GM12878 (cell line): ENCODE measurements at regions not wholly inside any gene's neighbourhood (a gene's known extent, or its start where the extent isn't known, plus 50 kb on each side); places are given as distances from the start of the nearest gene placed in this dataset.

ENCODE experiments used
- ATAC-seq: fragments of 200-7000 bp; cut with Tn5 transposase; 3 replicates; pipeline ENCODE4 v1.9.1; 2020; ENCODE audit warnings: mild to moderate bottlenecking, moderate library complexity
- BruUV-seq: library from RNA; stranded (reverse); fragments of 400-500 nt; replicated peaks from 2 replicates; lab custom pipeline; 2021; lab: Mats Ljungman, UMichigan
- CTCF ChIA-PET: fragments of 300-600 bp; sonication (Branson Sonifier 250); formaldehyde crosslinking; extraction: SDS; loops from one replicate; lab custom pipeline; 2021; ENCODE audit warnings: inconsistent platforms; lab: Yijun Ruan, JAX
- POLR2A ChIA-PET: fragments of 350-600 bp; formaldehyde crosslinking; extraction: SDS; loops from one replicate; lab custom pipeline; 2021; ENCODE audit warnings: inconsistent platforms; lab: Charles Lee
- RAD21 ChIA-PET: fragments of 300-600 bp; sonication (Branson Sonifier 250); formaldehyde crosslinking; loops from one replicate; lab custom pipeline; 2023; ENCODE audit warnings: antibody characterized with exemption; ENCODE audit not compliant: unreplicated experiment; lab: Charles Lee
- SMC1A ChIA-PET: fragments of 300-600 bp; sonication (Branson Sonifier 250); formaldehyde crosslinking; loops from one replicate; lab custom pipeline; 2023; ENCODE audit not compliant: unreplicated experiment, uncharacterized antibody; lab: Charles Lee
- DNase-seq: peaks from one replicate; pipeline ENCODE4 v3.0.0-alpha.2; 2011; ENCODE audit warnings: low read depth, low spot score
- FAIRE-seq: peaks from 3 replicates; lab custom pipeline; 2011; peaks lifted over from hg19 to GRCh38; lab: Jason Lieb, UNC
- H2AFZ ChIP-seq: 2 replicates; pipeline ENCODE4 v1.6.0; 2011; ENCODE audit warnings: low read depth, low read length, control low read depth; ENCODE audit not compliant: control insufficient read depth
- H3K27ac ChIP-seq: 2 replicates; pipeline ENCODE4 v1.5.1; 2011; ENCODE audit warnings: control low read depth; ENCODE audit not compliant: control insufficient read depth, insufficient read depth
- H3K27me3 ChIP-seq, 2 experiments: replicated peaks in 1 of 2; 2 replicates each; pipeline versions ENCODE4 v1.6.0 to v1.6.1; 2011; ENCODE audit warnings: low read length in 1 of 2; ENCODE audit not compliant: control insufficient read depth in 2 of 2, insufficient read depth in 2 of 2
- H3K36me3 ChIP-seq, 2 experiments: 2 replicates each; pipeline ENCODE4 v1.5.1; 2011; ENCODE audit warnings: low read length in 1 of 2; ENCODE audit not compliant: control insufficient read depth in 2 of 2, insufficient read depth in 2 of 2
- H3K4me1 ChIP-seq: 2 replicates; pipeline ENCODE4 v1.6.1; 2011; ENCODE audit warnings: mild to moderate bottlenecking, low read length, moderate library complexity, mixed read lengths; ENCODE audit not compliant: control insufficient read depth, insufficient read depth
- H3K4me2 ChIP-seq: 2 replicates; pipeline ENCODE4 v1.6.0; 2011; ENCODE audit warnings: control low read depth; ENCODE audit not compliant: control insufficient read depth, insufficient read depth
- H3K4me3 ChIP-seq: fragments of 200-600 bp; sonication (generic); 2 replicates; pipeline ENCODE4 v1.5.1; 2016
- H3K79me2 ChIP-seq: 2 replicates; pipeline ENCODE4 v1.6.0; 2011; ENCODE audit warnings: low read length; ENCODE audit not compliant: control insufficient read depth, insufficient read depth
- H3K9ac ChIP-seq: 2 replicates; pipeline ENCODE4 v1.8.0; 2011; ENCODE audit warnings: low read length, control low read depth, mixed read lengths; ENCODE audit not compliant: control insufficient read depth, insufficient read depth
- H3K9me3 ChIP-seq: replicated peaks from 3 replicates; pipeline ENCODE4 v1.5.1; 2011; ENCODE audit warnings: mild to moderate bottlenecking, low read length; ENCODE audit not compliant: control insufficient read depth, insufficient read depth
- H4K20me1 ChIP-seq: 2 replicates; pipeline ENCODE4 v1.6.0; 2011; ENCODE audit not compliant: control insufficient read depth, insufficient read depth
- CBX3 ChIP-seq: fragments of 200-600 bp; sonication (generic); IDR thresholded peaks from 2 replicates; pipeline ENCODE4 v1.6.1; 2016; ENCODE audit warnings: low read depth, borderline replicate concordance
- CREB1 ChIP-seq: IDR thresholded peaks from 2 replicates; pipeline ENCODE4 v1.6.1; 2012; ENCODE audit warnings: low read depth, mild to moderate bottlenecking, inconsistent platforms
- ETV6 ChIP-seq, 2 experiments: fragments of 450-650 bp in 1 of 2; IDR thresholded peaks in 1 of 2; conservative IDR thresholded peaks in 1 of 2; 2 replicates each; pipeline ENCODE4 v1.6.1; 2014; ENCODE audit warnings: antibody characterized with exemption in 1 of 2, borderline replicate concordance in 1 of 2, low read depth in 1 of 2, mild to moderate bottlenecking in 1 of 2, moderate library complexity in 1 of 2
- GABPA ChIP-seq: IDR thresholded peaks from 2 replicates; pipeline ENCODE4 v1.6.1; 2014; ENCODE audit warnings: antibody characterized with exemption, low read depth, mild to moderate bottlenecking, inconsistent platforms
- HDAC6 ChIP-seq: fragments of 200-600 bp; sonication (generic); IDR thresholded peaks from one replicate; pipeline ENCODE4 v1.8.0; 2017; ENCODE audit warnings: antibody characterized with exemption; ENCODE audit not compliant: unreplicated experiment
- HDGF ChIP-seq: fragments of 450-650 bp; IDR thresholded peaks from 2 replicates; pipeline ENCODE4 v1.6.1; 2016; ENCODE audit warnings: antibody characterized with exemption
- LARP7 ChIP-seq: fragments of 450-650 bp; IDR thresholded peaks from 2 replicates; pipeline ENCODE4 v1.6.1; 2017; ENCODE audit warnings: mild to moderate bottlenecking
- NFIC ChIP-seq: IDR thresholded peaks from 2 replicates; pipeline ENCODE4 v1.6.1; 2012; ENCODE audit warnings: low read depth, mild to moderate bottlenecking, inconsistent platforms, low read length, moderate library complexity
- NFYA ChIP-seq: IDR thresholded peaks from 2 replicates; pipeline ENCODE4 v1.6.1; 2011; ENCODE audit warnings: low read depth, mild to moderate bottlenecking, low read length, improper control_type of control experiment, borderline replicate concordance
- POLR2AphosphoS2 ChIP-seq: IDR thresholded peaks from 2 replicates; pipeline ENCODE4 v1.6.1; 2011; ENCODE audit warnings: low read depth, mild to moderate bottlenecking, low read length, improper control_type of control experiment, moderate library complexity
- SMC3 ChIP-seq: IDR thresholded peaks from 2 replicates; pipeline ENCODE4 v1.6.1; 2011; ENCODE audit warnings: low read length, improper control_type of control experiment, borderline replicate concordance
- SREBF1 ChIP-seq: IDR thresholded peaks from 2 replicates; pipeline ENCODE4 v1.6.1; 2012; ENCODE audit warnings: mild to moderate bottlenecking, low read length
- STAT3 ChIP-seq: IDR thresholded peaks from 2 replicates; pipeline ENCODE4 v1.6.1; 2011; ENCODE audit warnings: low read depth, low read length, improper control_type of control experiment
- TCF12 ChIP-seq: IDR thresholded peaks from 2 replicates; pipeline ENCODE4 v1.6.1; 2011; ENCODE audit warnings: low read depth, mild to moderate bottlenecking, low read length
- ZNF622 ChIP-seq: fragments of 450-650 bp; IDR thresholded peaks from 2 replicates; pipeline ENCODE4 v1.6.1; 2017; ENCODE audit warnings: mild to moderate bottlenecking, inconsistent platforms
- WGBS: methylation state at CpG from one replicate; pipeline ENCODE4 v1.1.6; 2016; ENCODE audit warnings: low lambda C conversion rate; ENCODE audit not compliant: insufficient replicate concordance, insufficient coverage; ENCODE audit errors: missing lambda C conversion rate; 5-methylcytosine and 5-hydroxymethylcytosine counted together
- in situ Hi-C: fragments of 300-500 bp; cut with MboI; formaldehyde crosslinking; loops from 9 replicates; pipeline ENCODE4 v1.14.3; 2018; ENCODE audit warnings: mixed read lengths
- intact Hi-C: fragments of 100-400 bp; cut with micrococcal nuclease; formaldehyde crosslinking; loops from one replicate; pipeline ENCODE4 v1.14.2; 2022; ENCODE audit not compliant: unreplicated experiment
- TF ChIP-seq, protein P1 (sequence below): IDR thresholded peaks from 2 replicates; pipeline ENCODE4 v1.6.1; 2012; ENCODE audit warnings: low read depth, low read length, improper control_type of control experiment

GRCh38 chr14:54221971-54222370 is 174.8 kb upstream of the CDKN3 start:
- RAD21 ChIA-PET, result no interaction called here
- Histone ChIP-seq H3K4me3 (no peak overlapping the region), H3K4me1 (no peaks in the 10 kb centered on the region), H2AFZ (no peak overlapping the region), H3K36me3 (no peaks in the 10 kb centered on the region), H3K4me2 (no peak overlapping the region), H3K9me3 (no peaks in the 10 kb centered on the region), H3K79me2 (no peaks in the 10 kb centered on the region), H3K27ac (no peak overlapping the region), H3K27me3 (peaks cover 1 to 25% of the 10 kb centered on the region in 2 experiments; a peak in 3 of 4 replicates), H4K20me1 (no peaks in the 10 kb centered on the region), H3K9ac (no peak overlapping the region)
- DNase-seq (no peak), FAIRE-seq (no peak), ATAC-seq (no peak)
- no TSS peak for BruUV-seq
- no peak for TF ChIP-seq POLR2AphosphoS2
- TF ChIP-seq SREBF1, result no peak
- TF ChIP-seq, protein P1, sequence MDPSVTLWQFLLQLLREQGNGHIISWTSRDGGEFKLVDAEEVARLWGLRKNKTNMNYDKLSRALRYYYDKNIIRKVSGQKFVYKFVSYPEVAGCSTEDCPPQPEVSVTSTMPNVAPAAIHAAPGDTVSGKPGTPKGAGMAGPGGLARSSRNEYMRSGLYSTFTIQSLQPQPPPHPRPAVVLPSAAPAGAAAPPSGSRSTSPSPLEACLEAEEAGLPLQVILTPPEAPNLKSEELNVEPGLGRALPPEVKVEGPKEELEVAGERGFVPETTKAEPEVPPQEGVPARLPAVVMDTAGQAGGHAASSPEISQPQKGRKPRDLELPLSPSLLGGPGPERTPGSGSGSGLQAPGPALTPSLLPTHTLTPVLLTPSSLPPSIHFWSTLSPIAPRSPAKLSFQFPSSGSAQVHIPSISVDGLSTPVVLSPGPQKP, result no peak
- no peak for TF ChIP-seq NFIC
- TF ChIP-seq NFYA, result no peak
- TF ChIP-seq LARP7, result no peak
- no peak for TF ChIP-seq SMC3
- no peak for TF ChIP-seq CBX3
- no peak for TF ChIP-seq TCF12
- no peak for TF ChIP-seq CREB1
- TF ChIP-seq GABPA, result no peak
- TF ChIP-seq ETV6 (conservative IDR thresholded peaks at IDR 0.05 in 1 of 2, IDR thresholded peaks at IDR 0.05 in 1 of 2; ENCODE audit: borderline replicate concordance in 1 of 2, low read depth in 1 of 2), result no peak
- TF ChIP-seq HDAC6, result no peak
- TF ChIP-seq ZNF622, result no peak
- TF ChIP-seq HDGF, result no peak
- TF ChIP-seq STAT3, result no peak
- 52% methylated on average over 4 of the region's 4 CpGs for WGBS
- in situ Hi-C loops, result no loop called here
- CTCF ChIA-PET, result no interaction called here
- intact Hi-C loops, result no loop called here
- SMC1A ChIA-PET, result interaction anchor here (1.0 to 1.5 kb wide), 2 partner anchors 15 to 46 kb away, joined by 3 to 4 read pairs; no protein-coding TSS in a partner anchor
- POLR2A ChIA-PET, result no interaction called here
